ENCODE measurements at regions not wholly inside any gene's neighbourhood (a gene's known extent, or its start where the extent isn't known, plus 50 kb on each side); places are given as distances from the start of the nearest gene placed in this dataset.

- no peak for DNase-seq (ENCODE audit: low read depth)
- TF ChIP-seq, protein P1, sequence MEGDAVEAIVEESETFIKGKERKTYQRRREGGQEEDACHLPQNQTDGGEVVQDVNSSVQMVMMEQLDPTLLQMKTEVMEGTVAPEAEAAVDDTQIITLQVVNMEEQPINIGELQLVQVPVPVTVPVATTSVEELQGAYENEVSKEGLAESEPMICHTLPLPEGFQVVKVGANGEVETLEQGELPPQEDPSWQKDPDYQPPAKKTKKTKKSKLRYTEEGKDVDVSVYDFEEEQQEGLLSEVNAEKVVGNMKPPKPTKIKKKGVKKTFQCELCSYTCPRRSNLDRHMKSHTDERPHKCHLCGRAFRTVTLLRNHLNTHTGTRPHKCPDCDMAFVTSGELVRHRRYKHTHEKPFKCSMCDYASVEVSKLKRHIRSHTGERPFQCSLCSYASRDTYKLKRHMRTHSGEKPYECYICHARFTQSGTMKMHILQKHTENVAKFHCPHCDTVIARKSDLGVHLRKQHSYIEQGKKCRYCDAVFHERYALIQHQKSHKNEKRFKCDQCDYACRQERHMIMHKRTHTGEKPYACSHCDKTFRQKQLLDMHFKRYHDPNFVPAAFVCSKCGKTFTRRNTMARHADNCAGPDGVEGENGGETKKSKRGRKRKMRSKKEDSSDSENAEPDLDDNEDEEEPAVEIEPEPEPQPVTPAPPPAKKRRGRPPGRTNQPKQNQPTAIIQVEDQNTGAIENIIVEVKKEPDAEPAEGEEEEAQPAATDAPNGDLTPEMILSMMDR (IDR thresholded peaks at IDR 0.05; ENCODE audit: low read depth, low read length, missing control alignments), result no peak
- in situ Hi-C loops (cut with HindIII; ENCODE audit: low sequenced_read_pairs), result no loop called here
- no peak overlapping the region for H3K4me3 ChIP-seq (ENCODE audit: low read depth, low read length)
Measured at GRCh38 chr7:86942995-86943394, 116.5 kb downstream of the ELAPOR2 start.

DNA sequence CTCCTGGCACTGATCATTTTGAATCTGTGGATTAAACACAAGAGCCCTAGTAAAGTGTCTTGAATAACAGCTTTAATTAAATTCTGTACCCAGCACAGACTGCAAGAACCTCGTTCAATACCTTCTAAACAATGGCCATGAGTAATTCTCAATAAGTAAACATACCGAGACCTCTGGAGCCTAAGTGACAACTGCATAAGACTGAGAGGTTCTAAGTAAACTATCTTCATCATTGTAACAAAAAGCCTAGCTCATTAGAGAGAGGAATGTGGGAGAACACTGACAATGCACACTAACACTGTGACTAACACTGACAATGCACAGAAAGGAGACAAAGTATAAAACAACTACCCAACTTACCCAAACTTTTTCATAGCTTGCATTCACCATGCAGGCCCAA is 117.4 kb downstream of the ELAPOR2 start:
- in situ Hi-C loops (cut with HindIII; ENCODE audit: low sequenced_read_pairs), result no loop called here
- no peak overlapping the region for H3K4me3 ChIP-seq (ENCODE audit: low read depth, low read length)
- no peak for DNase-seq (ENCODE audit: low read depth)
- TF ChIP-seq, protein P1 (IDR thresholded peaks at IDR 0.05; ENCODE audit: low read depth, low read length, missing control alignments), result no peak

GRCh38 chr7:86939197-86939814 is 120.1 kb downstream of the ELAPOR2 start:
- TF ChIP-seq, protein P1 (IDR thresholded peaks at IDR 0.05; ENCODE audit: low read depth, low read length, missing control alignments), result peak; percentile 72
- no peak overlapping the region for H3K4me3 ChIP-seq (ENCODE audit: low read depth, low read length)
- in situ Hi-C loops (cut with HindIII; ENCODE audit: low sequenced_read_pairs), result no loop called here
- DNase-seq (ENCODE audit: low read depth), result peak; percentile 79

DNA sequence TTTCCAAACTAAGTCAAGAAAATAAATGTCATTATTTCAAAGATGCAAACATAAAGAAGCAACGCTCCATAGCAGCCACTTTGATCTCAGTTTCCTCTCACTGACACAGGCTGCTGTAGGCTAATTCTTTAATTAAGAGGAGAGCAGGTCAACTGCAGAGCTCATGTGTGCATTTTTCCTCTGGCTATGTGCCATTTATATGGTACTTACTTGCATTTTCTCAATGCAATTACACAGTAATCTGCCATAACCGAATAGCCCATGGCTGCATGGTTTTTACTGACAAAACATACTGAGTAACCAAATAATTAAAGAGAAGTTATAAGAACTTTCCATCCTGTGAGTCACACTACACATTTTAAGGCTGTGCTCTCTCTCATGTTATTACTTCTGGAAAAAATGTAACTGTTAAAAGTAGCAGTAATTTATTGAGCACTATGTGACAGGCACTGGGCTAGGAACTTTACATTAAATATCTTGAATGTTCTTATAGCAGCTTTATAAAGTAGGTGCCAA is 122.0 kb downstream of the ELAPOR2 start:
- no peak for DNase-seq (ENCODE audit: low read depth)
- TF ChIP-seq, protein P1 (IDR thresholded peaks at IDR 0.05; ENCODE audit: low read depth, low read length, missing control alignments), result no peak
- in situ Hi-C loops (cut with HindIII; ENCODE audit: low sequenced_read_pairs), result no loop called here
- no peak overlapping the region for H3K4me3 ChIP-seq (ENCODE audit: low read depth, low read length)

DNA sequence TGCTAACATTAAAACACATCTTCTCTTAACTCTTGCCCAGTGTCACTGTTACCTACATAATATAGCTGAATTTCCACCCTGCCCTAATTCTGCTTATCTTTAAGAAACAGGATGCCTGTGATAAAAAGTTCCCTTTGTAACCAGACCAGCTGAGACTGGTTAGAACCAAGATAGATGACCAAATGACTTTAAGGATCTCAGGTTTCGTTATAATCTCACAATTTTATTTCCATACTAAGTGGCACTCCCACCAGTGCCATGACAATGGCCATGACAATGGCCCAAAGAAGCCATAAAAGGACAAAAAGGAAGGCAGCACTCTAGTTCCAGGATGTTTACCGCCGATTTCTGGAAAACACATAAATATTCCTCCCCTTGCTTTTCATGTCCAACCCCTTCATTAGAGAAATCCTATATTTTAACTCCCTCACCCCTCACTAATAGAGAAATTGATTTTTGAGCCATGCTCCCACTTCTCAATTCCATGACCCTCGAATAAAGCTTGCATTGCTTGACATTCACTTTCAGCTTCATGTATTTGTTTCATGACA is 126.1 kb downstream of the ELAPOR2 start:
- TF ChIP-seq, protein P1 (IDR thresholded peaks at IDR 0.05; ENCODE audit: low read depth, low read length, missing control alignments), result no peak
- no peak for DNase-seq (ENCODE audit: low read depth)
- H3K4me3 ChIP-seq (ENCODE audit: low read depth, low read length), result no peak overlapping the region
- in situ Hi-C loops (cut with HindIII; ENCODE audit: low sequenced_read_pairs), result no loop called here

GRCh38 chr7:86932038-86932512 is 127.4 kb downstream of the ELAPOR2 start:
- no peak overlapping the region for H3K4me3 ChIP-seq (ENCODE audit: low read depth, low read length)
- in situ Hi-C loops (cut with HindIII; ENCODE audit: low sequenced_read_pairs), result no loop called here
- DNase-seq (ENCODE audit: low read depth), result peak; percentile 50
- TF ChIP-seq, protein P1 (IDR thresholded peaks at IDR 0.05; ENCODE audit: low read depth, low read length, missing control alignments), result no peak

Measured in astrocyte of the cerebellum (primary cell).